HG03342 (cell line): ENCODE measurements at regions not wholly inside any gene's neighbourhood (a gene's known extent, or its start where the extent isn't known, plus 50 kb on each side); places are given as distances from the start of the nearest gene placed in this dataset.

Experiments used
- ATAC-seq: cut with Tn5 transposase; IDR thresholded peaks from one replicate; pipeline ENCODE4 v1.9.1; 2021; ENCODE audit warnings: mild to moderate bottlenecking, moderate library complexity; ENCODE audit not compliant: unreplicated experiment

DNA sequence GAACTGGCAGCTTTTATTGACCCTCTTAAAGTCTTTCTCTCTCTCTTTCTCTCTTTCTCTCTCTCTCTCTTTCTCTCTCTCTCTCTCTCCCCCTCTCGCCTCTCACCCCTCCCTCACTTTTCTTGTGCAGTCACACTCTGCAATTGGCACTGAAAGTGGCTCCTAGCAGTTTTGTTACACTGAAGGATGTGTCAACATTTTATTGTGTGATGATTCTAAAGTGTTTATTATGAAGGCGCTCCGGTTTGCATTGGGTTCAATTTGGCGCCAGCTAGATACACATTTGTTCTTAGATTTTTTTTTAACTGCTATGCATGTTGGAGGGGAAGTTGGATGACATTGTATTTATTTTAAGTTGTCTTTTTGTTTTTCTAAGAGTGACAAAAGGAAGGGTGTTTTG is 64.0 kb upstream of the CHRM3 start:
- no peak for ATAC-seq

DNA sequence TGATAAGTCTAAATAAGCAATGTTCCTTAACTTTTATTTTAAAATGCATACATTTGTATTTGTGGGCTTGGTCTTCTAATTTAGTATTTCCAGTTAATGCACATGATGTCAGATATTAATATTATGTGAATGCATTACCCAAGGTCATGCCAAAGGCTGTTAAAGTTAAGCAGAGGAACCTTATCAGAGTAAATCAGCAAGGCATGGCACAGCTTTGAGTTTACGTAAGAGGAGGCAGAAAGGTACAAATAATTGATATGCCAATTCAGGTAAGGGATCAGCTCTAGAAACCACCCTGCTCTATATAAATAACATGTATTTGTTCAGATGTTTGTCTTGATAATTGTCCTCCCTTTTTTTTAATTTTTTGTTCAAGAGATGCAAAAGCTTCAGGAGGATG is 64.5 kb upstream of the CHRM3 start:
- ATAC-seq = no peak

DNA sequence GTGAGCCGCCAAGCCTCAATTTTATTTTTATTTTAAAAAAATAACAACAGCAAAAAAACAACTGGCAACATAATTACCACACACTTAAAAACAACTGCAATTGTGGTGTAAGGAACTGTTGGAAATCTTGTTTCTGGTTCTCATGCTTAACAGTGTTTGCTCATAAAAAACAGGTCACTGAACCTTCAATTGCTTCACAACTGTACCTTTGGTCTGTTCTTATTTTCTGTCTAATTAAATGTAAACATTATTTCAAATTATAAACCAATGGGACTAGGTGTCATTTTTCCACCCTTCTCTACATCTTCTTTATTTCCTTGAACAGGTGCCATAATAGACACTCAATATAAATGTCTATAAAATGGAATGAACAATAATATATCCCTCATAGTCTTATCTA is 68.4 kb upstream of the CHRM3 start:
- ATAC-seq = no peak

DNA sequence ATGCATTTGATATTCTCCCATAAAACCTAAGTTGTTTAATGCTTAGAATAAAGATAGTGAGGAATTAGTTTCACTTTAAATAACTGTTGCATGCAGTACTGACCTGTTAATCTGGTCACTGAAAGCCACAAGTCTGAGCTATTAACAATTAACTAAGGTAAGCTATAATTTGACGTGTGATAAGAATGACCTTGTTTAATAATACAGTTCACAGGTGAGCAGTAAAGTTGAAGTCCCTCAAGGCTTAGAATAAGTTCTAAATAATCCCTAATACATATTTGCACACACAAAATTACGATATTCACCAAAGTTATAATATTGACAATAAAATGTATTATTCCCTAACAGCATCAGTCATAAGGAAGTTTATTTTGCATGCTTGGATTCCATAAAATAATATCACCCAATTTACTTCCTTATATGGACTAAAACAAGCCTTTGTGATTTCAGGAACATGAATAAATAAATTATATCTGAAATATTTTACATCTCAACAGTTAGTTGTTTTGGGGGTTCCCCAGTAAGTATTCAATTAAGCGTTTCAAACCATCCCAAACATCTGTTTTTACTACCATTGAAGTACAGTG is 70.6 kb upstream of the CHRM3 start:
- ATAC-seq = no peak

DNA sequence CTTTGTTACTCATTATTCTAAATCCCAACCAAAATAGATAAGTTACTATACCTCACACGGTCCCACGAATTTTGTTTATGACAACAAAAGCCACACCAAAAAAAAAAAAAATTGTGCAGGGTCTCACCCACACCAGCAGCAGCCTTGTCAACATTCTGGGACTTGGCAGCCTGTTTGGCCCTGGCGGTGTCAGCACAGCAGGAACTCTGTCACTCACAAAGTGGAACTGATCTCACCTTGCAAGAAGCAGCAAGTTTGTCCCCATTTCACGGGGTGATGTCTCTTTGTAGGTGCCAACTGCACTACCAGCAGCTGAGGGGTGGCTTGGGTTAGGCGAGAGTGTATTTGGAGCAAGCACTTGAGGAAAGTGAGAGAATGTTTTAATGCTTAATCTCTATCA is 75.0 kb upstream of the CHRM3 start:
- ATAC-seq = no peak

DNA sequence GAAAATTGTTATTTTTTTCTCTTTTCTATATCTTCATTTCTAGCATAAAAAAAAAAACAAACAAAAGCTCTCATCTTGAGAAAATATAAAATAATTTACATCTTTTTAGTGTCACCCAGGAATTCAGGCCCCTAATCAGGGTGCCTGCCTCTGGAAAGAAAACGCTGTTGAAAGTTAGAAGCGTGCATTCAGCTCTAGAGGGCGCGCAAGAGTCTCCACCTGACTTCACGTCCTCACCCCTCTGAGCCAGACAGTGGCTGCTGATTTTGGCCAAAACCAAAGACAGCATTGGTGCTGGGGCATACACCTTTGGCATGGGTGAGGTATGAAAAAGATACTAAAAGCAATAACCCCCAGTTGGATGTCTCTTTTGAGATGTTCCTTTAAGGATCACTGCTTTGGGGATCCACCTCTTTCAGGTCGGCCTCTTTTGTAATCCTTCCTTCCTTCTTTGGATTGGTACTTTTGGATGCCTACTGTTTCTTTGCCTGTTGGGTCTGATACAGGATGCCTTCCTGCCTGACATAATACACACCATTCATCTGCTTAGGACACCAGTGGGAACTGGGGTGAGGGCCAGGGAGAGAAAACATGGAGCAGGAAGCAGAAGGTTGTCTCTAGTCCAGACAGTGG is 77.6 kb upstream of the CHRM3 start:
- peak; percentile 80 for ATAC-seq

DNA sequence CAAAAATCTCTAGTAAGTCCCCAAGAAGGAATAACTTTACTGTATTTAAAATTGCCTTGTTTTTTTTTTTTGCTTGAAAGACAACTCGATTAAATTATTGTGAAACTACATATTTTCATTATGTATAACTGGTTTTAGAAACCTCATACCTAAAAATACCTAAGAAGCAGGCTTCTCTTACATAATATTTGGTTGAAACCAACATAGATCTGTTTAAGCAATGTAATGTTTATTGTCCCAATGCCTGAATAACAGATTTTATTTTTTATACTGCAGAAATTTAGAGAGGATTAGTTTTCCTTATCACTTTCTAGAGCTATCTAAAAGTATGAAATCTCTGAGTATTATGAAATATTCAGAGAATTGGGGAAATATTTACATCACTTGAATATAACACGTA is 78.5 kb upstream of the CHRM3 start:
- no peak for ATAC-seq

DNA sequence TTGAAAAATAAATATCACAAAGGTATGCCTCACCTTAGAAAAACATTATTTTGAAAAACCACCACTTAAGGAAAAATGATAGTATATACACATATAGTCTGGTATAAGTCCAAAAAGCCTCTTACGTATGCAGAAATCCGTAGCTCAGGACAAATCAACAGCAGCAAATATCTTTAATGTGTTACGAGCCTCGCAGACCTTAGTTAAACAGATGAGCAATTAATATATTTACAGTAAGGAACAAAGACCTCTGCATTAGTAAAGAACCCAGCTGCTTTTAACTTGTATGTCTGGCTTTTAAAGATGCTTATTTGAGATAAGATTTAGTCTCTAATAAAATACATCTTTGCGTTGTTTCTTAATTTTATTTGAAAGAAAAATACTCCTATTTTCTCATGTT is 79.9 kb upstream of the CHRM3 start:
- no peak for ATAC-seq

DNA sequence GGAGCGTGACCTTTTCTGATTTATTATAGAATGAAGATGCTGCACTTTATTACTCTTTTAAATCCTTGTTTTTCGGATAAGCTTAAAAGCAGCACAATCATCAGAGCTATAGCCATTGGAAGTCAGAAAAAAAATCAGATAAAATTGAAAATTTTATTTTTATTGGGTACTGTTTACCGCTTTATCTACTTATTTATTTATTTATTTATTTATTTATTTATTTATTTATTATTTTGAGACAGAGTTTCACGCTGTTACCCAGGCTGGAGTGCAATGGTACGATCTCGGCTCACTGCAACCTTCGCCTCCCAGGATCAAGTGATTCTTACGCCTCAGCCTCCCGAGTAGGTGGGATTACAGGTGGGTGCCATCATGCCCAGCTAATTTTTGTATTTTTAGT is 83.1 kb upstream of the CHRM3 start:
- no peak for ATAC-seq

DNA sequence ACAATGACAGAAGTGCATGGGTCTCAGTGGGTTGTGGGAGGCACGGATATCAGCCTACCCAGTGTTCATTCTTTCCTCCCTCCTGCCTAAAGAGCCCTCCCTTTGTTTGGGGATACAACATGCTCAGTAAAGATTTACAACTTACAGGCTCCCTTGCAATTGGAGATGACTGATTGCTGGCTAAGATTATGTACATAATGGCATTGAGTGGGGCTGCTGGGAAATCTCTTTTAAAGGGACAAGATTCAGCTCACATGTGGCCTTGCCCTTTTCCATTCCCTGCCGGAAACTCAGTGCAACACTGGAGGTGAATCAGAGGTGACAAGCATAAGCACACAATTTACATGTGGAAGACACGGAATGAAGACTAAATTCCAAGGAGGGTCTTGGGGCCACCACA is 83.7 kb upstream of the CHRM3 start:
- no peak for ATAC-seq

DNA sequence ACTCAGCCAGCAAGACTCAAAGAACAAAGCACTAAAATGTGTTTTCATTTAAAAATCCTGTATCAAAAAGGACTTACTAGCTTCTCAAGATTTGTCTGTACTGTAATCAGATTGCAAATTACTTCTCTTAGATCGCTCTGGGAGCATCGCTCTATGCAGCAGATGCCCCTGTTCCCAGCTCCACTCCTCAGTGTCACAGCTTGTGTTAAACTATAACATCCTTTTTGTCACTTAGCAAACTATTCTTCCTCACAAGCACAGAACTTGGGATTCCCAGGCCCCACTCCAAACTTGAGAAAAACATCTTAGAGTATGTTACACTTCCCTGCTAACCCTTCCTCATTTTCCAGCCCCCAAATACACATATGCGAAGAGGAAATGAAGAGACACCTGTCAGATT is 85.1 kb upstream of the CHRM3 start:
- no peak for ATAC-seq

DNA sequence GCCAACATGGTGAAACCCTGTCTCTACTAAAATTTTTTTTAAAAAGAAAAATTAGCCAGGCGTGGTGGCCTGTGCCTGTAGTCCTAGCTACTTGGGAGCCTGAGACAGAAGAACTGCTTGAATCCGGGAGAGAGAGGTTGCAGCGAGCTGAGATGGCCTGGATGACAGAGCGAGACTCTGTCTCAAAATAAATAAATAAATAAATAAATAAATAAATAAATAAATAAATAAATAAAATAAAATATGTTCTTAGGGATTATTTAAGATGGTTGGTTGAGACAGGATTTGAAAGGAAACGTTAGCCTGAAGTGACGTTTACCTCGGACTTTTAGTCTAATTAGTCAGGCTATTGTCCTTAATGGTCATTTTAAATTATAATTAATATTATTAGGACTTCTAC is 88.5 kb upstream of the CHRM3 start:
- no peak for ATAC-seq

DNA sequence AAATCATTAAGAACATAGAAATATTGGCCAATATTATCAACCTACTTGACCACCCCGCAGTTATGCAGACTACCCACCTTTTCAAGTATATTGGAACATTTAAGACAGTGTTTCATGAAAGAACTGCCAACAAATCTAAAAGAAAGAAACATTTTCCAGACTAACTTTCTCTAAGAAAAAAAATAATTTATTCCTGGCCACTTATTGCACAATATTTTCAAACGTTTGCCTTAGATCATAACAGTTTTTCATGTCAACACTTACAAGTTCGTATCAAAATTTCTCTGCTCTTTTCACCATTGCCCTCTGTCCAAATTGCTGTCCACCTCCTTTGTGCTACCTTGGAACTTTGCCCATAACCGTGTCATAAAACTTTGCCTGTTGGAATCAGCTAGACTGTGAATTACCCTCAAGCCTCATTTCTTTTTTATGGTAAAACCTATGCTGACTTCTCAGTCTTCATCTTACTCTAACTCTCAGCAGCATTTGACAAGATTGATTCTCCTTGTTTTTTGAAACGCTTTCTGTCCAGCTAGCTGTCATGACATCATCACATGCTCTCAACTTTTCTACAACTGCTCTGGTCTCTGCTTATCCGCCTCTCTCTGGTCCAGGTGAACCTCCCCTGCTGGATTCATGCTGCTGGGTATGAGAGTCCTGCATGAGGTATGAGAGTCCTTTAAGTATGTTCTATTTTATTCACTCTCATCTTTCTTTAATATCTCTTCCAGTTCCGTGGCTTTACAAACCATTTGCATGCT is 92.8 kb upstream of the CHRM3 start:
- ATAC-seq = no peak

DNA sequence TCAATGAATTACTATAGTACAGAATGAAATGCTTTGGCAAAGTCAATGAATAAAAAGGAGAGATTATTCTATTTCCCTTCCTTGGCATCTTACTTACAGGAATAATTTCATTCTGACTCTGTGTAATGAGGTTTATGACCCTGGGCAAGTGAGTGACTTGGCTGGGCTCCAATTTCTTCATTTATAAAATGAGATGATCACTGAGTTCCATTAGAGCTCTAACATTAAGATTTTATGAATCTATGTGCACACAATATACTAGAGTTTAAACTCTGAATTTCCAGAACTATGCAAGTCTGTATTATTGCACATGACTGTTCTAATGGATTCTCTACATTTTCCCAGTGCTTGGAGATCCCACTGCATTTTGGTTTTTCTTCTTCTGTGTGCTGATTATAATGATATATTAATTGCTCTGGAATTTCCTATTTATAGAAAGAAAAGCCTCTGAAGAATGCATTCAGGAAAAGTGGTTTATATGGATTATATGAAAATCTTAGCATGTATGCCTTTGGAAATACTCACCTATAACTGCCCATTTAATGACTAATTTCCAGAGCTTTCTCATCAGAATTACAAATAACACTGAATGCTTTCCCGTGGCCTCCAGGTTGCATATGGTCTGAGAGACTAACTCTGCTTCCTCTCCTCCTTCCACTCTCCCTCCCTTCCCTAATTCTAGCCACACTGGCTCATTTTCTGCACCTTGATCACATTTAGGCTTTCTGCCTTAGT is 97.4 kb upstream of the CHRM3 start:
- no peak for ATAC-seq

DNA sequence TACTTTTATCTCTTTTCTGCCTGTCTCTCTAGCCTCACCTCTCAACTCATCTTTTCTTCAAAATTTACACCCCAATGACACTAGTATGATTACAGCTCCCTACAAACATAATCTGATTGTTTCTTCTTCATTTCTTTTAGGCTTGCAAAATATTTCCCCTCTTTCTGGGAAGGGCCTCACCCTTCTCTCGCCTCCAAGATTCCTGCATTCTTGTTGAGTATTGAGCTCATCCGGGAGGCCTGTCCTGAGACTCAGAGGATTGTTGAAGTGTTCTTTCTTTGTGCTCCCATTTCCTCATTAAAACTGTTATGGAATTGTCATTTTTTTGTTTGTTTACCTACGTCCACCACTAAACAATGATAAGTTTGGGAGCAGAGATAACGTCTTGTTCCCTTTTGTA is 99.1 kb upstream of the CHRM3 start:
- no peak for ATAC-seq

DNA sequence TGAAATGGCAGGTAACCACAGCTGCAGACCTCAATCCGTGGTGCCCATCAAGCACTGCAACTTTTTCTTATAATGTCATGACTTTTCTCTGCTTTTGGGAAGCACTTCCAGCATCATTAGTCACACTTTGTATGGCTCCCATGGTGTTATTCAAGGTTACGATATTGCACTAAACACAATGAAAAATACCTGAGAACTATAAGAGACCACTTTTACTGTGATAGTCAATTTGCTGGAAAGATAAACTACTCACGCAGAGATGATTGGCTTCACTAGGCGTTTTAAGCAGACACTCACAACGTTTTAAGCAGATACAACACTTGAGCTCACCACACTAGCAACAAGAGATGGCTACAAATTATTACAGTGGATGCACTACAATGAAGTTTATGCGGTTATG is 103.2 kb upstream of the CHRM3 start:
- no peak for ATAC-seq

DNA sequence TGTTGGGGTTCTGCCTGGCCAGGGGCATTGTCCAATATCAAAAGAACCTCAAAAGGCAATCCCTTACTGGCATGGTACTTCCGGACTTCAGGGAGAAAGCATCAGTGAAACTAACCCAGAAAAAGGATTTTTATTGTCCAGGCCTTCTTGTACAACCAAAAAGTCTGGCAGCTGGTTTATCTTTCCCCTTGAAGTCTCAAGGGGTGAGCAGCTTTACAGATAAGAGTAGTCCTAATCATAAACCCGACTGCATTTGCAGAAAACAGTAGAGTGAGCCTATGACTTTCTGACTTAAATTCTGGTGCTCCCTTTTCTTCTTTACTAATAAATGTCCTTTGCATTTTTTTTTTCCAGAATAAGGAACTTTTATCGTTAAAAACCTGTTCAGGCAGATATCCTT is 104.0 kb upstream of the CHRM3 start:
- no peak for ATAC-seq

DNA sequence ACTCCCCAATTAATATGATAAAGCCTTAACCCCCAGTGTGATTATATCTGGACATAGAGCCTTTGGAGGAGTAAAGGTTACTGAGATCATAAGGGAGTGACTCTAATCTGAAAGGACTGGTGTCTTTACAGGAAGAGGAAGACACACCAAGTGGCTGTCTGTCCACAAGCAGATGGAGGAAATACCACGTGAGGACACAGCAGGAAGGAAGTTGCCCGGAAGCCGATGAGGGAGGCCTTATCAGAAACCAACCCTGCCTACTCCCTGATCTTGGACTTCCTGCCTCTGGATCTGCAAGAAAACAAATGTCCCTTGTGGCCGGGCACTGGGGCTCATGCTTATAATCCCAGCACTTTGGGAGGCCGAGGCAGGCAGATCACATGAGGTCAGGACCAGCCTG is 110.3 kb upstream of the CHRM3 start:
- ATAC-seq = no peak

DNA sequence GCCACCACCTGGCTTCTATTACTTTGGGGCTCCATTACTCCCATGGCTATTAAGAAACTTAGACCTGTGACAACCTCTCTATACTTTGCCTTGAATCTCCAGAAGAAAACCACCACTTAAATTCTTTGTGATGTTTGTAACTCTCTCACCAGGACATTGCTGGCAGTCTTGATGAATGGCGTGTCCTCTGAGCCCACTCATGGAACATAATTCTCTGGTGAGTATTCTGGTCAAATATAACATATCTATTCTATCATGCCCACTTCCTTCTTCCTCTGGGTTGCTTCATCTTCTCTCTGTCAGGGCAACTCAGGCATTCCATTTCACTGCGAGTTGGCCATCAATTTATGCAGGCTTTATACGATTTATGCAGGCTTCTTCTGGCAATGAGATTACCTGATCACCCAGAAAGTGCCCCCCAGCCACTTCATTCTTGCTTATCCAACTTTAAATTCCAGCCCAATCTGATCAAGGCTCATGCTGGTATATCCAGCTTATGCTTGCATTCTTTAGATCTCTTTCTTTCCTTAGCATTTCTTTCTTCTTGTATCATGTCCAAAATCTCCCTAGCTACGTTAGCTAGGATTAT is 112.0 kb upstream of the CHRM3 start:
- ATAC-seq = no peak

DNA sequence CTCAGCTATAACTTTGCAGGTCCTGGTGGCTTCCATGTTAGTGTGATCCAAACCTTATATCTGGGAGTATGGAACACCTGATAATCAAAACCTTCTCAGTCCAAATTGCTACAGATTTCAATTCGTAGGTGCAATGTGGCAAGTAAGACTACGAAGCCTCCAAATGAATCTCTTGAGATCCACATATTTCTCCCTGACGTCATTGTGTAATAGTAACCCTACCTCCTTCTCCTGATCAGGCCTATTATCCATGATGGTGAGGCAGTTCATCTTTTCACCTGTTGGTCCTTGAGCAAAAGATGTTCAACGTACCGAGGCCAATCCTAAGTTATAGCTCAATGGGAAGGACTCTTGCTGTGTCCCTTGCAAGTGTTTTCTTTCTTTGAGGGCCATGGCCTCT is 115.9 kb upstream of the CHRM3 start:
- ATAC-seq = no peak

DNA sequence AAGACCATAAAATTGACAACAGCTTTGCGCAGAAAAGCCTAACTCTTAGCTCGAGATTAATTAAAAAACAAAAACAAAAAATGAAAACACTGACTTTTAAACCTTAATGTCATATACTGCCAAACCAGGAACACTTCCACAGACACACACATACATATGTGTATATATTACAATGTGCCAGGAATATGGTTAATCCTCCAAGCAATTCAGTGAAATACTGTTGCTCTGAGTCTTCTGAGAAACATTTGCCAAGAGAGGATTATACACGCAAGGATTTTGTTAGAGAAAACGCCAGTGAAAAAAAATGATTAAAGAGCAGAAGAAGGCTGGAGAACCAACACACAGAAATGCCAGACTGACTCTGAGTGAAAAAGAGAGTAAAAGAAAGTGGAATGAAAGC is 116.7 kb upstream of the CHRM3 start:
- ATAC-seq = no peak

DNA sequence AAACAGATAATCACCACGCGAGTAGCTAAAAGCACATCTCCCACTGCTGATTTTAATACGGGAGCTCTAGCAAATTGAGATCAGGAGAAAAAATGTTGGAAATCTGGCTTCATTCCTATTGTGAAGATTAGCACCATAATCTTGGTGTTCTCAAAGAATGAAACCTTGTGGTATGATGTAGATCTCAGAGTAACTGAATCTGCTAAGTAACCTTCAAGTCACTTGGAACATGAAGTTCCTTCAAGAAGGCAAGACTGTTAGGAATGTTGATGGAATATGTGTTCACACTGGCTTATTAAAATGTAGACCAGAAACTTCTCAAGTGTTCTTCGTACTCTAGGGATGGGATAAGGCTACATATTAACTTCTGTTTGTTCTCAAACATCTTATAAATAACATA is 117.4 kb upstream of the CHRM3 start:
- ATAC-seq = no peak
